ENCODE measurements at regions not wholly inside any gene's neighbourhood (a gene's known extent, or its start where the extent isn't known, plus 50 kb on each side); places are given as distances from the start of the nearest gene placed in this dataset.

- Histone ChIP-seq H3K27me3 (ENCODE audit: control insufficient read depth, insufficient read depth, low read length) (peaks cover 18% of the 10 kb centered on the region; the same call in 1 of the 2 replicates), H3K4me3 (ENCODE audit: insufficient read depth, low read depth, low read length) (no peak overlapping the region), H3K36me3 (replicated peaks; ENCODE audit: control insufficient read depth, insufficient read depth, low read length) (no peaks in the 10 kb centered on the region)
- peak; percentile 55 for DNase-seq
Observed at GRCh38 chr9:129493706-129494047, 127.2 kb downstream of the C9orf50 start.

DNA sequence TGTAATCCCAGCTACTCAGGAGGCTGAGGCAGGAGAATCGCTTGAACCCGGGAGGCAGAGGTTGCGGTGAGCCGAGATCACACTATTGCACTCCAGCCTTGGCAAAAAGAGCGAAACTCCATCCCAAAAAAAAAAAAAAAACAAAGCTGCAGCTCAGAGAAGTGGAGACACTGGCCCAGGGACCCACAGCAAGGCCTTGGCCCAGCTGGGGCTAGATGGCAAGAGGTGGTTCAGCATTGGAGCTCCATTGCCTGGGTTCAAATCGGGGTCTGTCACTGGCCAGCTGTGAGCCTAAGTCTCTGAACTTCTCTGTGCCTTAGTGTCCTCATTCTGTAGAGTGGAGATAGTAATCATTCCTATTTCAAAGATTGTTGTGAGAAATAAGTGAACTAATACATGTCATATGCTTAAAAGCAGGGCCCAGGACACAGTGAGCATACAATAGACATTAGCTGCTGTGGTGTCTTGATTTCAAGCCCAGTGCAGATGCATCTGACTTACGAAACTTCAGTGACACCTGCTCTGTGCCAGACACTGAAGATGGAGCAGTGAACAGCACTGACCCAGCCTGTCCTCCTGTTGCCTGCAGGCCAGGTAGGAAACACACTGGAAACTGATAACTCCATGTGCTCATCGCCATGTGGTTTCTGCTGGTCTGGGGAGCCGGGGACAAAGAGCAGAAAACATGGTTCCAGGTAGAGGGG lies 127.7 kb downstream of the C9orf50 start:
- DNase-seq, result no peak
- Histone ChIP-seq H3K27me3 (ENCODE audit: control insufficient read depth, insufficient read depth, low read length) (peaks cover 19% of the 10 kb centered on the region; the same call in 1 of the 2 replicates), H3K4me3 (ENCODE audit: insufficient read depth, low read depth, low read length) (no peak overlapping the region), H3K36me3 (replicated peaks; ENCODE audit: control insufficient read depth, insufficient read depth, low read length) (no peaks in the 10 kb centered on the region)

DNA sequence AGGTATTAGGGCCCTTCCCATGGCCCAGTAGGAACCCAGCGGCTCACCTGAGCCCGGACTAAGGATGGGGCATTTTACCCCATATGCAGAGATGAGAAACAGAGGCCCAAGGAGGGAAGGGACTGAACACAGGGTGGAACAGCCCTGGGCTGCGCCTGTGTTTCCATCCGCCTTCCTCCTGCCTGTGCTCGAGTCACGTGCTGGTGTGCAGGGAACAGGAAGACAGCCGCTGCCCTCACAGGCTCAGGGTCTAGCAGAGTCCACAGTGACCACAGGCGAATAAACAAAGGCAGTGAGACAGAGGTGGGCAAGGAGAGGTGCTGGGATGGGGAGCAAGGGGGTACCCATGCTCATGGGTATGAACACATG lies 129.4 kb downstream of the C9orf50 start:
- H3K27me3 ChIP-seq (ENCODE audit: control insufficient read depth, insufficient read depth, low read length), result peaks cover 27% of the 10 kb centered on the region; the same call in 1 of the 2 replicates

GRCh38 chr9:129490583-129491486 lies 130.1 kb downstream of the C9orf50 start:
- peaks cover 29% of the 10 kb centered on the region; the same call in 1 of the 2 replicates for H3K27me3 ChIP-seq (ENCODE audit: control insufficient read depth, insufficient read depth, low read length)
- peak; percentile 45 for DNase-seq
- no peaks in the 10 kb centered on the region for H3K36me3 ChIP-seq (replicated peaks; ENCODE audit: control insufficient read depth, insufficient read depth, low read length)

More for the DNA sequence above, 129.4 kb downstream of the C9orf50 start:
- Histone ChIP-seq H3K36me3 (replicated peaks; ENCODE audit: control insufficient read depth, insufficient read depth, low read length) (no peaks in the 10 kb centered on the region), H3K4me3 (ENCODE audit: insufficient read depth, low read depth, low read length) (no peak overlapping the region)
- no peak for DNase-seq

DNA sequence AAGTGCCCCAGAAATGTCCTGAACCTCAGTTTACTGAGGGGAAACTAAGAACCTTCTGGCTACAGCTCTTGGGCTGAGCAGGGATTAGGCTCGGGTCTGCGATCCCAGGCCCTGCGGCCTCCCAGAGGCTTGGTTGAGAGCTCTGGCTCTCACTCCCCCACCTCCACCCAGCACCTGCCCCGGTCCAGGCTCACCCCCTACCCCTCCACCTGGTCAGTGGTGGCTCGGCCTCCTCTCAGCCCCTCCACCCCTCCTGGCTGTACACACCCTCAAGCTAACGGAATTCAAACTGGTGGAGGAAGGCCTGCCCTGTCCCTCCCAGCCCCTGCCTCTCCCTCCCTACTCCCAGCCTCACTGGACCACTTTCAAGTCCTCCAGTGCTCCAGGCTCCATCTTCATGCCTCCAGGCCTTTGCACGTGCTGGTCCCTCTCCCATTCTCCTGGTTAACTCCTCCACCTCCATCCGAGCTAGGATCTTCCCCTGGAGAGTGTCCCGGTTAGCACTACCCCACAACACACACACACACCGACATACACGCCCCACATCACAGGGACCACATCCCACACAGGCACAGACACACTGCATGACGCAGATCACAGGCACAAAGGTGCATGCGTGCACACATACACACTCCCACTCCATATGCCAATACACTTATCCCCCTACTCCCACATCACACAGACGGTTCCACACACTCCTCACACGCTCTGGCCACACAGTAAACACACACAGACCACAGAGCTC lies 130.9 kb downstream of the C9orf50 start:
- Histone ChIP-seq H3K4me3 (ENCODE audit: insufficient read depth, low read depth, low read length) (no peak overlapping the region), H3K36me3 (replicated peaks; ENCODE audit: control insufficient read depth, insufficient read depth, low read length) (no peaks in the 10 kb centered on the region), H3K27me3 (ENCODE audit: control insufficient read depth, insufficient read depth, low read length) (peaks cover 25% of the 10 kb centered on the region; the same call in 1 of the 2 replicates)
- DNase-seq, result peak; percentile 57

More at GRCh38 chr9:129490583-129491486, 130.1 kb downstream of the C9orf50 start:
- no peak overlapping the region for H3K4me3 ChIP-seq (ENCODE audit: insufficient read depth, low read depth, low read length)

DNA sequence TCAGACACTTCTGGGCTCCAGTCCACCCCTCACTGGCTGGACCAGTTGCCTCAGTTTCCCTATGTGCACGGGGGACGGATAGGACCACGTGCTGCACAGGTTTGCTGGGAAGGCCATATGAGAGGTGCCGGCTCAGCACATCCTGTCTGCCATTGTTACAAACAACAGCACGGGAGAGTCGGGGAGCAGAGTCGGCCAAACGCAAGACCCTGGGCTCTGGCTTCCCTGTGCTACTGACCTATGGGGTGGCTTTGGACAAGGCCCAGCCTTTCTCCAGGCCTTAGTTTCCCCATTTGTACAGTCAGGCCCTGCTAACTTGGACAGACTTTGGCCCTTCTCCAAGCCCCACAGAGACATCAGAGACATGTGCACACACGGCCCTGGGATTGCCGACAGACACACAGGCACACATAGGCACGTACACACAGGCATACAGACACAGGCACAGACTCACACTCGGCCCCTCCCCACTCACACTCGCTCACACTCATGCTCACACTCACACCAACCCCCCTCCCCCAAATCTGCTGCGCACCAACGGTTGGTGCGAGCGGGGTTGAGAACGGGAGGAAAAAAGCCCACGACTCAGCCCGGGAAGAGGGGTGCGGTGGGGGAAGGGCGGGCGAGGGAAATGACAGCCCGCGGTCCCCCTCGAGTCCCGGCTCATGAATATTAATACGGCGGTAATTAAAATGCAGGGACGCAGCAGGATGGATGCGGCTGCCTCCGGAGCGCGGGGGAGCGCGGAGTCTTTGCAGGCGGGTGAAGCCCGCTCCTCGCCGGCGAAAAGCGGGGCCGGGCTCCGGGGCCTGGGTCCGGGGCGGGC lies 133.0 kb downstream of the C9orf50 start:
- no peaks in the 10 kb centered on the region for H3K36me3 ChIP-seq (replicated peaks; ENCODE audit: control insufficient read depth, insufficient read depth, low read length)
- peaks cover 43% of the 10 kb centered on the region; the same call in 1 of the 2 replicates for H3K27me3 ChIP-seq (ENCODE audit: control insufficient read depth, insufficient read depth, low read length)
- peak overlapping the region; percentile 35 for H3K4me3 ChIP-seq (ENCODE audit: insufficient read depth, low read depth, low read length)
- peak; percentile 60 for DNase-seq

DNA sequence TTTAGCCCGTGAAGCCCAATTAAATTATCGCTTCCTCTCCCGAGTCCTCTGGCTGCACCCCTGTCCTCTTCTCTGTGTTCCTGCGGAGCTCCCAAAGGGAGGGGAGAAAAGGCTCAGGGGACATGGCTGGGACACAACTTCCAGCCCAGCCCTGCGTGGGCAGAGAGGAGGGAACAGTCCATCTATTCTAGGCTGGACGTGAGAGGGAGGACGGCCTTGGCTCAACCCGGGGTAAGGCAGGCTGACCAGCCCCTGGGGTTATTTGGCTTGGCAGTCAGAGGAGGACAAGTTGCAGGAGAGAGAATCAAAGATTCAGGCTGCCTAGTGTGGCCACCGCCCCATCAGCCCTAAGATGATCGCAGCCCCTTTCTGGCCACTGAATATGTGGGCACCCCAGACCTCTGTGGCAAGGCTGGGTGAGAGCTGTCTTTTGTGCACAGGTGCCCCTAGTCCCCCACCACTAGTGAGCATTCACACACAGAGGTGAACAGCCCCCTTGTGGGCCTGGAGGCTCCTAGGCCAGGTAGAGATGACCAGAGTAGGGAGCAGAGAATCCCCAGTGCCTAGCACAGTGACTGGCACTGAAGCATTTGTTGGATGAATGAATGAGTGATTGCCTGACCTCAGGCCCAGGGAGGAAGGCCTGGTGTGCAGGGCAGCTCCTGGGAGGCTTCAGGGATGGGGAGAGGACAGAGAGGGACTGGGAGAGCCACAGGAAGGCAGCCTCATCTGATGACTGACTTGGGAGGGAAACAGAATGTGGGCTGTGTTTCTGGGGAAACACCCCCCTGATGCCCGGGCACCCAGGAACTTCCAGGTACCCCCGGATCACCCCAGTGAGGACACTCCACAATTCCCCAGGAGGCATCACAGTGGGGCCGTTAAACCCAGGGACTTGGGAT lies 133.9 kb downstream of the C9orf50 start:
- no peak overlapping the region for H3K4me3 ChIP-seq (ENCODE audit: insufficient read depth, low read depth, low read length)
- H3K36me3 ChIP-seq (replicated peaks; ENCODE audit: control insufficient read depth, insufficient read depth, low read length), result no peaks in the 10 kb centered on the region
- DNase-seq, result peak; percentile 41
- peaks cover 46% of the 10 kb centered on the region; the same call in 1 of the 2 replicates for H3K27me3 ChIP-seq (ENCODE audit: control insufficient read depth, insufficient read depth, low read length)

GRCh38 chr9:129485145-129485774 lies 135.6 kb downstream of the C9orf50 start:
- DNase-seq, result no peak
- Histone ChIP-seq H3K36me3 (replicated peaks; ENCODE audit: control insufficient read depth, insufficient read depth, low read length) (no peaks in the 10 kb centered on the region), H3K4me3 (ENCODE audit: insufficient read depth, low read depth, low read length) (no peak overlapping the region), H3K27me3 (ENCODE audit: control insufficient read depth, insufficient read depth, low read length) (peaks cover 58% of the 10 kb centered on the region)

DNA sequence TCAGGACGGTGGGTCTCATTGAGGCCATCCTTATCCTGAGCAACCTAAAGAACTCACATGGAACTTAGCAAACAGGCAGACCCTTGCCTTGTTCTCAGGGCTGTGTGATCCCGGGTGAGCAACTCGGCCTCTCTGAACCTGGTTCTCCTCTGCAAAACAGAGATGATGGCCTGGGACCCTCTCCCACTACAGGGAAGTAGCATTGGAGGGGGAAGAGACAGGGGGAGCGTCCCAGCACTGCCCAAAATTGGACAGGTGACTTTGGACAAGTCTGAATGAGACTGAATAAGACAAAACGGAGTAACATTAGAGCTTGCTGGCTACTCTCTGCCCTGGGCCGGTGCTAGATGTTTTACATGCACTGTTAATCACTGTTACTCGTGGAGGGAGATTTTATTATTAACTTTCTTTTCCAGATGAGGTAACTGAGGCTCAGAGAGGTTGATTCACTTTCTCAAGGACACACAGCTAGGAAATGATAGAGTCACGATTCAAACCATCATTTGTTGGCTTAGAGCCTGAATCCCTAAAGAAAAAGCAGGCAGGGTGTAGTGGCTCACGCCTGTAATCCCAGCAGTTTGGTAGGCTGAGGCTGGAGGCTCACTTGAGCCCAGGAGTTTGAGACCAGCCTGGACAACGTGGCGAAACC lies 136.4 kb downstream of the C9orf50 start:
- no peak overlapping the region for H3K4me3 ChIP-seq (ENCODE audit: insufficient read depth, low read depth, low read length)
- peaks cover 52% of the 10 kb centered on the region for H3K27me3 ChIP-seq (ENCODE audit: control insufficient read depth, insufficient read depth, low read length)
- no peaks in the 10 kb centered on the region for H3K36me3 ChIP-seq (replicated peaks; ENCODE audit: control insufficient read depth, insufficient read depth, low read length)
- no peak for DNase-seq

DNA sequence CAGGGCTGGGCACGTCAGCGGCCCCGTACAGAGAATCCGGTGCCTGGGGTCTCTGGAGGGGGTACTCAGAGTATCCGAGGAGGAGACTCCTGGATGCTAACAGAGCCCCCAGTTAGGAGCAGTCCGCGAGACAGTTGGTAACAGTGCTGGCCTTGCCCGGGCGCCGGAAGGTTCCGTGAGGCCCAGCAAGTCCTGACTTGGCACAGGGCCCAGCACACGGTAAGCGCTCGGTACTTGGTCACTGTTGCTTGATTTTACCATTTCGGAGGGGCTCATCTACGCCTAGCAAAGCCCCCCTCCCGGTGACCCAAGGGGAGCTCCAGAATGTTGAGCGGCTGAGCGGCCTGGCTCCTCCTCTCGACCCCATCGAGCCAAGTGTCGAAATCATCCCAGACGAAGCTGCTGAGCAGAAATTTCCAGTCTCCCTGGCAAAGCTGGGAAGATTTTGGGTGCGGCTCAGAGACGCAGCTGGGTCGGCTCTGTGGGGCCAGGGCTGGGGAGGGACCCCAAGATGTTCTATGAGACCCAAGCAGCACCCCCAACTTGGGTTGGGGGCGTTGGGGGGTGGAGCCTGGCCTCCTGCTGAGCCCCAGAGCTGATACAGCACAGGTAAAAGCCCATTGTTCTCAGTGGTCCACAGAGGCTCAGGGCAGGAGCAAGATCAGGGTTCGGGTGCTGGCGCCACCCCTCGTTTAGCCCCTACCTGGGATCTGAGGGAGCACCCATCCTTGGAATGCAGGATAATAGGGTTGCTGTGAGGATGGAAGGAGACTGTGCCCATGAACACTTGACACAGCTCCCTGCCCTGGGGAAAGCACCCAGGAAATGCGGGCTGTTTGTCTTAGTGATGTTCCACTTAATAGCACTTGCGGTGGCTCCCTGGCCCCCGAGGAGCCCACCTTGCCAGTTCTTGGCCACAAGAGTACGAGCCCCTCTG lies 137.2 kb downstream of the C9orf50 start:
- DNase-seq, result peak; percentile 88
- Histone ChIP-seq H3K36me3 (replicated peaks; ENCODE audit: control insufficient read depth, insufficient read depth, low read length) (no peaks in the 10 kb centered on the region), H3K4me3 (ENCODE audit: insufficient read depth, low read depth, low read length) (peak overlapping the region; percentile 45), H3K27me3 (ENCODE audit: control insufficient read depth, insufficient read depth, low read length) (peaks cover 47% of the 10 kb centered on the region)

DNA sequence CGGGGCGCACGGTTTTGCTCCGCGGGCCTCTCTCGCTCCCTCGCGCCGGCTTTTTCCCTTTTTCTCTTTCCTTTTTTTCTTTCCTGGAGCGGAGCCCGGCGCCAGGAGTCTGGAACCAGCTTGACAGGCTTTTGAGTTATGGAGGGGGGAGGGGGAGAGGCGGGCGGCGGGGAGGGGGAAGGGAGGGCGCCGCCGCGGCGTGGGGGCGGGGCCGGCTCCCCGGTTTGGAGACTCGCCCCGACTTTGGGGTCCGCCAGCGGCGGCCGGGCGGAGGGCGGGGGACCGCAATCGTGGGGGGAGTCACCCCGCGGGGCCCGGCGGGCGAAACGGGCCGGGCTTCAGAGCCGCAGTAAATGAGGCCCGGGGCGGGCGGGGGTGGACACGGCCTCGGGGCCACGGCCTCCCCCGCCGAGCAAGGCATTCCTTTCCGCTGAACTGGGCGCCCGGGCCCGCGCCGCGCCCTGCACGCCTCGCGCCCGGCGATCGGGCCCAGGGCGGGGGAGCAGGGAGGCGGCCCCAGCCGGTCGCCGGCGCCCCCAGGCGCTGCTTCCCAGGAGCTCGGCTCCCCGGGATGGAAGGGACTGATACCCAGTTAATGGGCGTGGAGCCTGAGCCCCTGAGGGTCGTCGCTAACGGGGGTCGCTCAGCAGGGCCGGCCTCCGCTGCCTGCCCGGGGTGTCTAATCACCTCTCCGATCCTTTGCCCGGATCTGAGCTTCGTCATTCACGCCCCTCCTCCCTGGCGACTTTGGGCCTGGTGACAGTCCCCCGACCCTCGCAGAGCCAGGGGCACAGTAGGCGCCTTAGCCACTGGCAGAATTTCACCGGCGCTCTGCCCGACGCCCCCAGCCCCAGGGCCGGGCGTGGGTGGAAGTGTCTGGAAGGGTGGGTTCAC lies 138.1 kb downstream of the C9orf50 start:
- Histone ChIP-seq H3K36me3 (replicated peaks; ENCODE audit: control insufficient read depth, insufficient read depth, low read length) (no peaks in the 10 kb centered on the region), H3K27me3 (ENCODE audit: control insufficient read depth, insufficient read depth, low read length) (peaks cover 43% of the 10 kb centered on the region), H3K4me3 (ENCODE audit: insufficient read depth, low read depth, low read length) (peak overlapping the region; percentile 45)
- peak; percentile 91 for DNase-seq

All from H7 (cell line).